CD4-positive, alpha-beta T cell (primary cell): ENCODE measurements at regions not wholly inside any gene's neighbourhood (a gene's known extent, or its start where the extent isn't known, plus 50 kb on each side); places are given as distances from the start of the nearest gene placed in this dataset.
A peak's percentile ranks its signal among the peaks of the same experiment; 100 is the strongest.
"Not testable (repeated sequence)": the region's sequence is repeated elsewhere in the genome, so short reads cannot be mapped to it uniquely, and the experiment has no call there.

ENCODE experiments used
- ATAC-seq: fragments of 200-7000 bp; cut with Tn5 transposase; one replicate; pipeline ENCODE4 v1.10.0; 2022; ENCODE audit warnings: mild to moderate bottlenecking; ENCODE audit not compliant: poor library complexity
- CTCF ChIA-PET: fragments of 350-600 bp; sonication (Branson Sonifier 250); formaldehyde crosslinking; loops from one replicate; lab custom pipeline; 2021; ENCODE audit warnings: antibody characterized with exemption, inconsistent platforms; lab: Charles Lee
- POLR2A ChIA-PET: fragments of 350-600 bp; sonication (Branson Sonifier 250); formaldehyde crosslinking; loops from one replicate; lab custom pipeline; 2021; ENCODE audit warnings: antibody characterized with exemption, inconsistent platforms; lab: Charles Lee
- DNase-seq, 14 experiments: peaks; one replicate each; pipeline ENCODE4 v3.0.0-alpha.2; 2013 to 2020; ENCODE audit warnings: mixed read lengths in 2 of 14
- H3K27ac ChIP-seq, 2 donors: one replicate each; pipeline versions ENCODE4 v1.5.1 to v1.7.0; 2013; ENCODE audit warnings: low read length in 2 of 2, low read depth in 1 of 2, mild to moderate bottlenecking in 1 of 2
- H3K27me3 ChIP-seq, 2 experiments: 1 replicate in 1 of 2; 2 replicates in 1 of 2; pipeline versions ENCODE4 v1.6.1 to v1.7.0; 2013; ENCODE audit warnings: low read length in 2 of 2, control low read depth in 1 of 2, mild to moderate bottlenecking in 1 of 2, moderate library complexity in 1 of 2; ENCODE audit not compliant: insufficient read depth in 2 of 2, control insufficient read depth in 1 of 2
- H3K36me3 ChIP-seq: one replicate; pipeline ENCODE4 v1.6.1; 2013; ENCODE audit warnings: low read length, control low read depth; ENCODE audit not compliant: insufficient read depth
- H3K4me1 ChIP-seq: one replicate; pipeline ENCODE4 v1.6.1; 2013; ENCODE audit warnings: low read length, control low read depth; ENCODE audit not compliant: insufficient read depth
- H3K4me3 ChIP-seq: one replicate; pipeline ENCODE4 v1.5.1; 2013; ENCODE audit warnings: mild to moderate bottlenecking, low read length, moderate library complexity
- H3K9me3 ChIP-seq, 2 experiments: 1 replicate in 1 of 2; 2 replicates in 1 of 2; pipeline versions ENCODE4 v1.6.1 to v1.7.0; 2013; ENCODE audit warnings: low read length in 2 of 2, mild to moderate bottlenecking in 2 of 2, control low read depth in 1 of 2, moderate library complexity in 1 of 2; ENCODE audit not compliant: control insufficient read depth in 1 of 2, insufficient read depth in 1 of 2
- H3K27ac Mint-ChIP-seq: one replicate; pipeline ENCODE4 v1.8.0; 2020; ENCODE audit warnings: mixed read lengths
- H3K27me3 Mint-ChIP-seq: one replicate; pipeline ENCODE4 v1.8.0; 2021; ENCODE audit warnings: mixed read lengths
- H3K36me3 Mint-ChIP-seq: one replicate; pipeline ENCODE4 v1.8.0; 2021; ENCODE audit warnings: low read depth, mixed read lengths
- H3K4me1 Mint-ChIP-seq: one replicate; pipeline ENCODE4 v1.8.0; 2021; ENCODE audit warnings: low read depth, mixed read lengths
- H3K4me3 Mint-ChIP-seq: one replicate; pipeline ENCODE4 v1.8.0; 2020; ENCODE audit warnings: mild to moderate bottlenecking, mixed read lengths
- H3K9me3 Mint-ChIP-seq: one replicate; pipeline ENCODE4 v1.8.0; 2020; ENCODE audit warnings: mixed read lengths
- intact Hi-C, 2 experiments: fragments of 100-400 bp; cut with DNase I in 1 of 2; cut with micrococcal nuclease in 1 of 2; formaldehyde crosslinking; loops; one replicate each; pipeline versions ENCODE4 v1.15.1 to v1.9.0; 2023 to 2025; cut with DNase I, micrococcal nuclease

GRCh38 chr1:196366-196765, 255.1 kb downstream of the OR4F29 start:
- H3K27me3 Mint-ChIP-seq, H3K4me1 ChIP-seq, H3K36me3 ChIP-seq, DNase-seq, H3K36me3 Mint-ChIP-seq, H3K4me3 Mint-ChIP-seq, H3K27me3 ChIP-seq, H3K4me1 Mint-ChIP-seq, CTCF ChIA-PET, POLR2A ChIA-PET, H3K9me3 Mint-ChIP-seq, H3K27ac ChIP-seq, H3K4me3 ChIP-seq, H3K27ac Mint-ChIP-seq, intact Hi-C loops, H3K9me3 ChIP-seq: not testable (repeated sequence)
- ATAC-seq = peak; percentile 52

DNA sequence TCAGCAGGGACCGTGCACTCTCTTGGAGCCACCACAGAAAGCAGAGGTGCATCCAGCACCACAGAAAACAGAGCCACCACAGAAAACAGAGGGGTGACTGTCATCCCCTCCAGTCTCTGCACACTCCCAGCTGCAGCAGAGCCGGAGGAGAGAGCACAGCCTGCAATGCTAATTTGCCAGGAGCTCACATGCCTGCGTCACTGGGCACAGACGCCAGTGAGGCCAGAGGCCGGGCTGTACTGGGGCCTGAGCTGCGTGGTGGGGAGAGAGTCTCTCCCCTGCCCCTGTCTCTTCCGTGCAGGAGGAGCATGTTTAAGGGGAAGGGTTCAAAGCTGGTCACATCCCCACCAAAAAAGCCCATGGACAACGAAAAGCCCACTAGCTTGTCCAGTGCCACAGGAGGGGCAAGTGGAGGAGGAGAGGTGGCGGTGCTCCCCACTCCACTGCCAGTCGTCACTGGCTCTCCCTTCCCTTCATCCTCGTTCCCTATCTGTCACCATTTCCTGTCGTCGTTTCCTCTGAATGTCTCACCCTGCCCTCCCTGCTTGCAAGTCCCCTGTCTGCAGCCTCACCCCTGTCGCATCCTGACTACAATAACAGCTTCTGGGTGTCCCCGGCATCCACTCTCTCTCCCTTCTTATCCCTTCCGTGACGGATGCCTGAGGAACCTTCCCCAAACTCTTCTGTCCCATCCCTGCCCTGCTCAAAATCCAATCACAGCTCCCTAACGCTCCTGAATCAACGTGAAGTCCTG, 260.0 kb downstream of the OR4F29 start:
- CTCF ChIA-PET, POLR2A ChIA-PET, H3K9me3 ChIP-seq, H3K4me1 ChIP-seq, ATAC-seq, intact Hi-C loops, H3K9me3 Mint-ChIP-seq, H3K36me3 Mint-ChIP-seq, H3K36me3 ChIP-seq, H3K4me3 ChIP-seq, H3K27me3 ChIP-seq, H3K27me3 Mint-ChIP-seq, H3K27ac ChIP-seq: not testable (repeated sequence)
- H3K4me1 Mint-ChIP-seq = peaks cover 11% of the 10 kb centered on the region
- DNase-seq = peak in 6 of 14 experiments; percentile 0 to 51 (median 21)
- peak overlapping the region; percentile 70 for H3K27ac Mint-ChIP-seq
- peak overlapping the region; percentile 16 for H3K4me3 Mint-ChIP-seq

- ATAC-seq, H3K9me3 Mint-ChIP-seq, POLR2A ChIA-PET, H3K27me3 ChIP-seq, H3K36me3 Mint-ChIP-seq, H3K27ac ChIP-seq, intact Hi-C loops, H3K36me3 ChIP-seq, H3K4me3 ChIP-seq, H3K9me3 ChIP-seq, H3K27me3 Mint-ChIP-seq, CTCF ChIA-PET, H3K4me1 ChIP-seq, H3K4me3 Mint-ChIP-seq: not testable (repeated sequence)
- peaks cover 11% of the 10 kb centered on the region for H3K4me1 Mint-ChIP-seq
- H3K27ac Mint-ChIP-seq = peak overlapping the region; percentile 70
- DNase-seq = peak in 1 of 14 experiments; percentile 0
Observed at GRCh38 chr1:190678-191077, 260.8 kb downstream of the OR4F29 start.

DNA sequence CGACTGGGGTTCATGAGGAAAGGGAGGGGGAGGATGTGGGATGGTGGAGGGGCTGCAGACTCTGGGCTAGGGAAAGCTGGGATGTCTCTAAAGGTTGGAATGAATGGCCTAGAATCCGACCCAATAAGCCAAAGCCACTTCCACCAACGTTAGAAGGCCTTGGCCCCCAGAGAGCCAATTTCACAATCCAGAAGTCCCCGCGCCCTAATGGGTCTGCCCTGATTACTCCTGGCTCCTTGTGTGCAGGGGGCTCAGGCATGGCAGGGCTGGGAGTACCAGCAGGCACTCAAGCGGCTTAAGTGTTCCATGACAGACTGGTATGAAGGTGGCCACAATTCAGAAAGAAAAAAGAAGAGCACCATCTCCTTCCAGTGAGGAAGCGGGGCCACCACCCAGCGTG, 261.6 kb downstream of the OR4F29 start:
- ATAC-seq, H3K27me3 ChIP-seq, H3K27me3 Mint-ChIP-seq, DNase-seq, H3K27ac Mint-ChIP-seq, H3K9me3 Mint-ChIP-seq, H3K4me3 Mint-ChIP-seq, H3K36me3 Mint-ChIP-seq, intact Hi-C loops, H3K27ac ChIP-seq, H3K4me3 ChIP-seq, POLR2A ChIA-PET, CTCF ChIA-PET, H3K36me3 ChIP-seq, H3K9me3 ChIP-seq, H3K4me1 ChIP-seq: not testable (repeated sequence)
- peaks cover 11% of the 10 kb centered on the region for H3K4me1 Mint-ChIP-seq

- H3K36me3 Mint-ChIP-seq, H3K4me3 Mint-ChIP-seq, DNase-seq, H3K4me3 ChIP-seq, POLR2A ChIA-PET, H3K9me3 ChIP-seq, H3K27ac ChIP-seq, H3K9me3 Mint-ChIP-seq, H3K36me3 ChIP-seq, intact Hi-C loops, H3K4me1 ChIP-seq, H3K27me3 Mint-ChIP-seq, H3K27me3 ChIP-seq, CTCF ChIA-PET, ATAC-seq, H3K27ac Mint-ChIP-seq: not testable (repeated sequence)
- peaks cover 11% of the 10 kb centered on the region for H3K4me1 Mint-ChIP-seq
Observed at GRCh38 chr1:189270-189669, 262.2 kb downstream of the OR4F29 start.

- ATAC-seq, DNase-seq, H3K27ac Mint-ChIP-seq, H3K4me3 Mint-ChIP-seq, H3K4me1 ChIP-seq, H3K27me3 Mint-ChIP-seq, H3K4me3 ChIP-seq, H3K27ac ChIP-seq, H3K9me3 Mint-ChIP-seq, H3K9me3 ChIP-seq, H3K36me3 Mint-ChIP-seq, CTCF ChIA-PET, intact Hi-C loops, POLR2A ChIA-PET, H3K36me3 ChIP-seq, H3K27me3 ChIP-seq: not testable (repeated sequence)
- H3K4me1 Mint-ChIP-seq = peaks cover 11% of the 10 kb centered on the region
Observed at GRCh38 chr1:187298-187697, 264.2 kb downstream of the OR4F29 start.

- H3K36me3 ChIP-seq, H3K9me3 Mint-ChIP-seq, H3K27ac ChIP-seq, H3K9me3 ChIP-seq, H3K27me3 Mint-ChIP-seq, H3K27ac Mint-ChIP-seq, H3K27me3 ChIP-seq, H3K4me1 ChIP-seq, ATAC-seq, H3K4me3 ChIP-seq, H3K4me3 Mint-ChIP-seq, H3K36me3 Mint-ChIP-seq, POLR2A ChIA-PET, intact Hi-C loops, CTCF ChIA-PET: not testable (repeated sequence)
- peaks cover 11% of the 10 kb centered on the region for H3K4me1 Mint-ChIP-seq
- peak in 1 of 14 experiments; percentile 0 for DNase-seq
Observed at GRCh38 chr1:186691-187131, 264.8 kb downstream of the OR4F29 start.
